Hematopoietic multipotent progenitor cell treated with erythropoietin and hydrocortisone succinate and interleukin-3 and kit ligand, for 6 days (in vitro differentiated cells): ENCODE measurements at regions not wholly inside any gene's neighbourhood (a gene's known extent, or its start where the extent isn't known, plus 50 kb on each side); places are given as distances from the start of the nearest gene placed in this dataset.
"Not testable (repeated sequence)": the region's sequence is repeated elsewhere in the genome, so short reads cannot be mapped to it uniquely, and the experiment has no call there.

Experiments
- DNase-seq: peaks from one replicate; pipeline ENCODE4 v3.0.0-alpha.2; 2015

DNA sequence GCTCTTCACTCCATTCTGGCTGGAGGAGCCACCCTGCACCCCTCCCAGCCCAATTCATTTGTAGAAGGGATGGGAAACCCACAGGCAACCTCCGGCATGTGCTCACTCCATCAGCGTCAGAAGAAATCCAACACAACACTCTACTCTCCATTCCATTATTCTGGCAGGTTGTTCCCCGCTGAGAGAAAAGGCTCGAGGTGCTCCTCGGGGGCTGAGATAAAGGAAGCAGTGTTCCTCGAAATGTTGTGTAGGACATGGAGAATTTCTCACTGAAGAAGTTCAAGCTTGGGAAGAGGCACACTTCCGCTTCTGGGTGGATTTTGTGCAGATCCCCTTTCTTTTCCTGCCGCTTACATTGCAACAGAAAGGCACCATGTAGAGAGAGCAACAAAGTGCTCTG is 355.0 kb upstream of the CFAP20DC start:
- DNase-seq, result no peak

GRCh38 chr3:59404064-59404463 is 354.2 kb upstream of the CFAP20DC start:
- no peak for DNase-seq

GRCh38 chr3:59401924-59402323 is 352.1 kb upstream of the CFAP20DC start:
- DNase-seq, result no peak

DNA sequence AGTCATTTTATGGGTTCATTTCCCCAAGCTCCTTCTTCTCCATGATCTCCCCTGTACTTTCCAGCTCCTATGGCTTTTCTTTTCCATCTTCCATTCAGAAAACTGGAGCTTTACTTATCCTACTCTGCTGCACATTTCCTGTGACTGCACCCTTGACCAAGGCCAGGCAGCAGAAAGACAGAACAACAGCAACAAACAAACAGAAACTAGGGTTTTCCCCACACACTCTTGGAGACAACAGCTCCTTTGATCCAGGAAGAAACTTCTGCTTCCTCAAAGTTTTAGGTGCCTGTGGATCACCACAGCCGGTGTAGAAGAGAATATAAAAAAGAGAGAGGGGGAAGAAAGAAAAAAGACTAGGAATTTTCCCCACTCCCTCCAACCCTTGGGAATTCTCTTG is 342.3 kb upstream of the CFAP20DC start:
- no peak for DNase-seq

DNA sequence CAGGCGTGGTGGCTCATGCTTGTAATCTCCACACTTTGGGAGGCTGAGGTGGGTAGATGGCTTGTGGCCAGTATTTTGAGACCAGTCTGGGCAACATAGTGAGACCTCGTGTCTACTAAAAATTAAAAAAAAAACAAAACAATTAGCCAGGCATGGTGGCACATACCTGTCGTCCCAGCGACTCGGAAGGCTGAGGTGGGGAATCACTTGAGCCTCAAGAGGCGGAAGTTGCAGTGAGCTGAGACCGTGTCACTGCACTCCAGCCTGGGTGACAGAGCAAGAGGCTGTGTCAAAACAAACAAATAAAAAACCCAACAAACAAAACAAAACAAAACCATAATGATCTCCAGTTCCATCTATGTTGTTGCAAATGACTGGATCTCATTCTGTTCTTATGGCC is 341.3 kb upstream of the CFAP20DC start:
- no peak for DNase-seq

DNA sequence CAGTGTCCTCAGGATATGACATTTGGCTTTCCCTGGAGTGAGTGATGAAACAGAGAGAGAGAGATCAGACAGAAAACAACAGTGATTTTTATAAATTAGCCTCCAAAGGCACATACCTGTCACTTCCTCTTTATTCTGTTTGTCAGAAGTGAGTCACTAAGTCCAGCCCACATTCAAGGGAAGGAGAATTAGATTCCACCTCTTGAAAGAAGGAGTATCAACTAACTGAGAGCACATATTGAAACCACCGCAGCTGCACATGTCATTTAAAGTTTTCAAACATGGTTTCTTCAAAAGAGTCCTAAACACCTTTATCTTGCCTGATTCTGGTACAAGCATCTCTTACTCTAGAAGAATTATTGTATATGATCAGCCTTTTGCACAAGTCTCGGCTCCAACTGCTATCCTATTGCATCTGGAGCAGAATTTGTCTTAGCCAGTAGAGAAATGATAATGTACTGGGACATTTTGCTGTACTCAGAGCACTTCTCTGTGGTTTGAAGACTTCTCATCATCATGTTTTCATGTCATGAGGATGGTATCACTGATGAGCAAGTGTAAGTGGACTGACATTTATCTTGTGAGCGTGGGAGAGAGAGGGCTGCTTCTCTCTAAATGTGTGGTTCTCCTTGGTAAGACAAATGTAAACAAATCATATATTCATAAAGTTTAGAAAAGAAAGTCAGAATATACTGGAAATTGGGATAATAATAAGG is 338.9 kb upstream of the CFAP20DC start:
- no peak for DNase-seq

- DNase-seq, result no peak
Measured at GRCh38 chr3:59386165-59386564, 336.3 kb upstream of the CFAP20DC start.

- DNase-seq, result no peak
Measured at GRCh38 chr3:59385547-59385946, 335.7 kb upstream of the CFAP20DC start.

DNA sequence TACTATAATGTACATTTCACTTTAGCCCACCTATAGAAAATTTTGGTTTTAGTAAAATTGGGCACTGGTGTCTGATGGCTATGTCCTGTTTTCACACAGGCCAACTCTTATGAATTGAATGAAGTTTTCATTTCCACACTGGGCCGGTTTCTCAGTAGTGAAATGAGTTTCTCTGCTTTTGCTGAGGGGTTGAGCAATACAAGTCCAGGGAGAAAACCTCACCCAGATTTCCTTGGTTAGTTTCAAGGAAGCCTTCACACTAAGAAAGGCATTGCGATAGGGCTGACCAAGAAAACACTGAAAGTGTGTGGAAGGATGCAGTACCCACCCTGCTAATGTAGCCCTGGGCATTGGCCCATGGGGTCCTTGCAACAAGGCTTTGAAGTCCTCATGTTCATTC is 331.5 kb upstream of the CFAP20DC start:
- DNase-seq, result no peak

GRCh38 chr3:59380146-59380545 is 330.3 kb upstream of the CFAP20DC start:
- DNase-seq, result no peak

- DNase-seq, result no peak
Measured at GRCh38 chr3:59374818-59375211, 325.0 kb upstream of the CFAP20DC start.

DNA sequence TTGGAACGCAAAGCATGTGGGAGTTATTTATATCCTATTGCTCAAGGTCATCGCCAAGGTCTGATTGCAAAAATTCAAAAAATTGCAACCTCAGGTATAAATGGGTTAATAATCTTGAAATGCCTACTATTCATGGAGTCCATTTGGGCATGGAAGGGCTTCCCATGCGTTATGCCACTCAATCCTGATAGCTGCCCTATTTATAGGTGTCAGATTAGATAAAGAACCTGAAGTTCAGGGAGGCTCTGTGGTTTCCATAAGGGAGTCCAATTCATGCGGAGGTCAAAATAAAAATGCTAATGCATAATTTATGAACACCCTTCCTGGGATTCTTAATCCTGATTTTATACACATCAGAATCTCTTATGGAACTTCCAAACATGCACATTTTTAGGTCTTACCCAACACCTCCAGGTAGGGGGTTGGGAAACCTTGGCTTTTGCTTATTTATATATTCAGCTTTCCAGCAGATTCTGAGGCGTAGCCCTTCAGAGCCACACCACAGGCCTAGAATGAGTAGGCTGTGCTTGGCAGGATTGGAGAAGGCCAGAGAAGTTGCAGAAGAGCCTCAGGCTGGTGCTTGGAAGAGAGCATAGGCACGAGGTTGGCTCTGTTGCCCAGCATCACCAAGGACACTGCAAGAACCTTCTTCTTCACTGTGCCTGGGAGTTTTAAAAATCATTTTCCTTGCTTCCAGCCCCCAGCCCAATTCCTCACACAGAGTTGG is 324.4 kb upstream of the CFAP20DC start:
- DNase-seq, result no peak

DNA sequence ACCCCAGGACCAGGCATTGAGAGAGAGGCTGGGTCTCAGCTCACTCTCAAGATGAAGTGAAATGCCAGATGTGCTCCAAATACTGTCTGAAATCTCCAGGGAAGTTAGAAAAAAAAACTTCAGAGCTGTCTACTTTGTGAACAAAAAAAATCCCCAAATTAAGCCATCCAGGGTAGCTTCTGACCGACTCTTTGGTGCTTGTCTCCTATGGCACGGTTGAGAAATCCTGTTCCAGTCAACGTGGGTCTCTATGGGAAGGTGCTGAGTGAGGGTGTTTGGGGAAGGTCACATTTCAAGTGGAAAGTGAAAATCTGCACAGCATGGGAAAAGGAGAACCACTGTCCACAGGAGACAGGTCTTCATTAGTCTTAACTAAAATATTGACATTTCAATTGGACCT is 322.5 kb upstream of the CFAP20DC start:
- no peak for DNase-seq

DNA sequence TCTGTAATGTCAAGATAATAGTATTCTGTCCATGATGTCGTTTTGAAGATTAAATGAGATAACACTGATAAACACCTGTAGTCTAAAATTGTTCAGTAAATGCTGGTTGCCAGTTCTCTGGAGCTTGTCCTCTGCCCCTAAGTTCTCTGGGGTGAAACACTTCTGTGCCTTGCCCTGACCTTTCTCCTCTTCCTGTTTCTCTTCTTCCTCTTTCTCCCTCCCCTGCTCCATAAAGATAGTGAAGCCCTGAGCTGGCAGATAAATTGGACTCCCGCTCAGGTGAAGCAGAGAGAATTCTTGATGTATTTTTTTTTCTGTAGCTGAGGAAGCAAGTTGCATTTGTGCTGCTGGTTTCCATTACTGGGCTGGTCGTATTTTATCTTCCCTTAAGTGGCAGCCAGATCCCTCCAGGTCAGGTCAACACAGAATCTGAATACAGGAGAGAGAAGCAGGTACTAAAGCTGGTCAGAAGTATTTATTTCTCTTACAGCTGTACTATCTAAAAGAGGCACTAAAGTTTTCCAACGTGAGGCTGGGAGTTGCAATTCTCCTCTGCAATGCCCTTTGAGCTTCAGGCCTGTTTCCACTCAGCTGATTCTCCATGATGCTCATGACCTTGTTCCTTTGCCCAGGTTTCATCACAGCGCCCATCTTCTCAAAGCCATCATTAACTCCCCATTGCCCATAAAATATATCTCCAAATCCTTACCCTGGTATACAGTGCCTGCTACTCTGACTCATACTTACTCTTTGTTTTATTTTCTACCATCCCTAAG is 319.3 kb upstream of the CFAP20DC start:
- DNase-seq, result no peak

DNA sequence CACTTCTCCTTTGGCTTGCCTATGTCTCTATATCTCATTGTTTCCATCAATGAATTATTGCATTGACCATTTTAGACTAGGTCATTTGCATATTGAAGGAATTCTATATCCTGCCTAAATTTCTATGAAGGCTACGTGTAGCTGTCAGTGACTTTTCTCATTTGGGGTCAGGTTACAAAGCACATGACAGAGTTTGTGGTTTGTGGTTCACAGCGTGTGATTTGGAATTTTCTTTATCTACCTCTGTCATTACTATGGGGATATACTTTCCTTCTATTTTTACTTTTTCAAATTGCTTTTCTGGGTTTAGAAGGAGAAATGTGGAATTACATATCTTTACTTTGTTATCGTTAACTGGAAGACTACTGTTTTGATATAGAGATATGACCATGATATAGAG is 317.3 kb upstream of the CFAP20DC start:
- no peak for DNase-seq

DNA sequence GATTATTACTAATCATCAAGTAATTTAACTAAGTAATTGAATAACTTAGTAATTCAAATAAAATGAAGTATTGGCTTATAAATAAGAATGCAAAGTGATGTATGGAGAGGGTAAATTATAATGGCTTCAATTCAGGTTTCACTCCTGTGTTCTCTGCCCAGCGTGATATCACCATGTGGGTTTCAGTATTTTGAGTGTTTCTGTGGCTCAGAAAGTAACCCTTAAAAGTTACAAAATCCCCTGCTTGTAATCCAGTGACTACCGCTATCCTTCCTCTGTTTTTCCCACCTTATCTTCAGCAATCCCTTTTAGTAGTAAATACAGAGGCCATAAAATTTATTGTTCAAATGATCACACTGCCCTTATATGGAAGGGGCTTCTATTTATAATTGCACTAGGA is 316.4 kb upstream of the CFAP20DC start:
- no peak for DNase-seq

DNA sequence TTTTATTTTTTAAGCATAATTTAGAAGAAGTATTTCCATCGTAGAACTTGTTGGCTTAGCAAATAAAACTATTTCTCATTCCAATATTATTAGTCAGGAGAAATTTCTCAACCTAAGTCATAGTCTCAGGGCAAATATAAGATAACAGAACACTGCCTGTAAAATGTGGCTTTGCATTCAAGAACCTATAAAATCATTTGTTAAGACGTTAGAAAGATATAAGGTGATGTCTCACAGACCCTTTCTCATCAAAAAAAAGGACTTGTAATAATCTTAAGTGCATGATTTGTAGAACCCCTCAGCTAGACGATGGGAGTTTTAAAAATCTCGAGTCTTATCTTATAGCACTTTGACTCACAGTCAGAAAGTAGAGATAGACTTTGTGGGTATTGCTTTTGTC is 314.7 kb upstream of the CFAP20DC start:
- DNase-seq, result no peak

DNA sequence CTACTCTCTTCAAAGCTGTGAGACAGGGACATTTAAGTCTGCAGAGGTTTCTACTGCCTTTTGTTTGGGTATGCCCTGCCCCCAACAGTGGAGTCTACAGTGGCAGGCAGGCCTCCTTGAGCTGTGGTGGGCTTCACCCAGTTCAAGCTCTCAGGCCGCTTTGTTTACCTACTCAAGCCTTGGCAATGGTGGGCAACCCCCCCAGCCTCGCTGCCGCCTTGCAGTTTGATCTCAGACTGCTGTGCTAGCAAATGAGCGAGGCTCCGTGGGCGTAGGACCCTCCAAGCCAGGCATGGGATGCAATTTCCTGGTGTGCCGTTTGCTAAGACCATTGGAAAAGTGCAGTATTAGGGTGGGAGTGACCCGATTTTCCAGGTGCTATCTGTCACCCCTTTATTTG is 310.5 kb upstream of the CFAP20DC start:
- not testable (repeated sequence) for DNase-seq

DNA sequence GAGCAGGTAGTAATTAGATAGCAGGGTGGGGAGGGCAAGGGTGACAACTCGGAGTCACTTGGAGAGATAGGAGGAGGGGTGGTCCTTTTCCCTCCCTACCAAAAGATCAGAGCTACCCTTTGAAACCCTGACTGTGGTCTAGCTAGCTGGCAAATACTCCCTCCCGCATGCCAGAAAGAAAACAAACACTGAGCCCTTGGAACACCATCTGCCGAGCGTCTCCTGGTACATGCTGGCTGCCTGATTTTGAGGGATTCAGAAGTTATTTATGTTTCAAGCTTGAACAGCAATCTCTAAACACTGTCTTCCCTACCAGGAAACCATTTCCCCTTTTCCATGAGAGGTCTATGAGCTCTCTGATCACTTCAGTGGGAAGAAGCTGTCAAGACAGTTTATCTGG is 291.6 kb upstream of the CFAP20DC start:
- no peak for DNase-seq

- DNase-seq, result no peak
Measured at GRCh38 chr3:59339818-59340217, 290.0 kb upstream of the CFAP20DC start.

DNA sequence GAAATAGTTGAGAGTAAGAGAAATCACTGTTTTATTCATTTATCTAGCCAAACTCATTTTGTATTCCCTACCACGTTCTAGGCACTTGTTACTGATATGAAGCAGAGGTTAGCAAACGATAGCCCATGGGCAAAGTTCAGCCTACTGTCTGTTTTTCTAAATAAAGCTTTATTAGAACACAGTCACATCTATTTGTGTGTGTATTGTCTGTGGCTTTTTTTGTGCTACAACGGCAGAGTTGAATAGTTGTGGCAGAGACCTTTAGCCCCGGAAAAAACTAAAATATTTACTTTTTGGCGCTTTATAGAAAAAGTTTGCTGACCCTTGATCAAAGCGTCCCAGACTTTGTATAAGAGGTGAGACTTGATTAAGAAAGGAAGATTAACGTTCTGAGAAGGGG is 289.1 kb upstream of the CFAP20DC start:
- DNase-seq, result no peak

DNA sequence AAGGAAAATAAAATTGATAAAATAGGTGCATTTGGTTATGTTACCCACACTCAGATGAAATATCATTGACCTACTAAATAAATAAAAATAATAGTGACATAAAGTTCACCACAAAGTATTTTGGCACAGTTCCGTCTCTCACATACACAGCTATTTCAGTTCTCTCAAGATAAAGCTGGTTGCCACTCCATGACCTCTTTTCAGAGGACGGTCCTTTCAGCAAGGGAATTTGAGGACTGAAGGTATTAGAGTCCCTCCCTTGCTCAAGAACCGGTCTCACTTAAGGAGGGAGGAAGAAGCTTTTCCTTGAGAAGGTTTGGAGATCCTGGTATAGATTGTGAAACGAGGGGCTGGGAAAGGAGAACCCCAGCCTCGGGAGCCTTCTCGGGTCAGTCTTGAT is 285.5 kb upstream of the CFAP20DC start:
- no peak for DNase-seq

- peak; percentile 7 for DNase-seq
Measured at GRCh38 chr3:59334585-59334984, 284.8 kb upstream of the CFAP20DC start.

GRCh38 chr3:59327376-59327808 is 277.6 kb upstream of the CFAP20DC start:
- DNase-seq, result no peak
